HEK293 (cell line): ENCODE measurements at regions not wholly inside any gene's neighbourhood (a gene's known extent, or its start where the extent isn't known, plus 50 kb on each side); places are given as distances from the start of the nearest gene placed in this dataset.

Experiments used
- CTCF ChIA-PET: fragments of 350-600 bp; formaldehyde crosslinking; extraction: SDS; loops from one replicate; lab custom pipeline; 2021; ENCODE audit warnings: antibody characterized with exemption; lab: Yijun Ruan, JAX
- POLR2A ChIA-PET: fragments of 300-600 bp; formaldehyde crosslinking; extraction: SDS; loops from one replicate; lab custom pipeline; 2020; ENCODE audit warnings: antibody characterized with exemption, inconsistent platforms; lab: Yijun Ruan, JAX
- H3K27ac ChIP-seq: fragments of 200-500 bp; sonication (Bioruptor generic); 2 replicates; pipeline ENCODE4 v1.5.1; 2014; ENCODE audit warnings: low read depth, low read length, control low read depth, inconsistent platforms; ENCODE audit errors: extremely low read depth
- H3K36me3 ChIP-seq, 2 experiments: fragments of 200-500 bp in 1 of 2; sonication (Bioruptor generic) in 1 of 2; 1 replicate in 1 of 2; 2 replicates in 1 of 2; pipeline ENCODE4 v1.5.1; 2014 to 2017; ENCODE audit warnings: inconsistent platforms in 2 of 2, low read length in 2 of 2; ENCODE audit not compliant: control insufficient read depth in 2 of 2, insufficient read depth in 1 of 2
- H3K4me1 ChIP-seq: fragments of 200-500 bp; sonication (Bioruptor generic); 2 replicates; pipeline ENCODE4 v1.5.1; 2014; ENCODE audit warnings: mild to moderate bottlenecking, low read length, inconsistent platforms; ENCODE audit not compliant: control insufficient read depth, insufficient read depth
- H3K4me3 ChIP-seq: 2 replicates; pipeline ENCODE4 v1.5.1; 2011; ENCODE audit warnings: low read depth, mild to moderate bottlenecking, control low read depth, low read length, moderate library complexity
- H3K9me3 ChIP-seq: fragments of 200-500 bp; sonication (Bioruptor generic); 2 replicates; pipeline ENCODE4 v1.5.1; 2014; ENCODE audit warnings: low read depth, low read length, inconsistent platforms; ENCODE audit not compliant: control insufficient read depth, insufficient read depth
- KLF1 ChIP-seq: fragments of 450-650 bp; formaldehyde crosslinking; IDR thresholded peaks from 2 replicates; pipeline ENCODE4 v1.5.1; 2016; ENCODE audit warnings: missing biosample characterization, missing genetic modification characterization
- SCRT2 ChIP-seq: fragments of 450-650 bp; formaldehyde crosslinking; IDR thresholded peaks from 2 replicates; pipeline ENCODE4 v1.5.1; 2016; ENCODE audit warnings: missing biosample characterization, missing genetic modification characterization
- SP2 ChIP-seq: fragments of 450-650 bp; formaldehyde crosslinking; IDR thresholded peaks from 2 replicates; pipeline ENCODE4 v1.5.1; 2016; ENCODE audit warnings: missing biosample characterization, missing genetic modification characterization
- ZEB2 ChIP-seq: fragments of 450-650 bp; formaldehyde crosslinking; IDR thresholded peaks from 2 replicates; pipeline ENCODE4 v1.5.1; 2016; ENCODE audit warnings: missing biosample characterization, missing genetic modification characterization
- ZFP41 ChIP-seq: fragments of 450-650 bp; formaldehyde crosslinking; IDR thresholded peaks from 2 replicates; pipeline ENCODE4 v1.5.1; 2016; ENCODE audit warnings: missing biosample characterization, missing genetic modification characterization, borderline replicate concordance
- ZNF175 ChIP-seq: fragments of 450-650 bp; formaldehyde crosslinking; IDR thresholded peaks from 2 replicates; pipeline ENCODE4 v1.5.1; 2016; ENCODE audit warnings: missing biosample characterization, missing genetic modification characterization
- ZNF2 ChIP-seq: fragments of 450-650 bp; formaldehyde crosslinking; IDR thresholded peaks from 2 replicates; pipeline ENCODE4 v1.5.1; 2016; ENCODE audit warnings: missing biosample characterization, missing genetic modification characterization
- ZNF302 ChIP-seq: fragments of 450-650 bp; formaldehyde crosslinking; IDR thresholded peaks from 2 replicates; pipeline ENCODE4 v1.5.1; 2016; ENCODE audit warnings: missing biosample characterization, missing genetic modification characterization, low read depth
- ZNF48 ChIP-seq: fragments of 450-650 bp; formaldehyde crosslinking; IDR thresholded peaks from 2 replicates; pipeline ENCODE4 v1.5.1; 2016; ENCODE audit warnings: missing biosample characterization, missing genetic modification characterization
- ZNF488 ChIP-seq: fragments of 450-650 bp; formaldehyde crosslinking; IDR thresholded peaks from 2 replicates; pipeline ENCODE4 v1.5.1; 2016; ENCODE audit warnings: missing biosample characterization, missing genetic modification characterization
- ZNF530 ChIP-seq: fragments of 450-650 bp; formaldehyde crosslinking; IDR thresholded peaks from 2 replicates; pipeline ENCODE4 v1.5.1; 2016; ENCODE audit warnings: low read depth, missing biosample characterization, missing genetic modification characterization
- ZNF561 ChIP-seq: fragments of 450-650 bp; IDR thresholded peaks from 2 replicates; pipeline ENCODE4 v1.5.1; 2018; ENCODE audit warnings: missing biosample characterization, missing genetic modification characterization, borderline replicate concordance
- ZNF585B ChIP-seq: fragments of 450-650 bp; formaldehyde crosslinking; IDR thresholded peaks from 2 replicates; pipeline ENCODE4 v1.5.1; 2016; ENCODE audit warnings: missing biosample characterization, missing genetic modification characterization
- ZNF624 ChIP-seq: fragments of 450-650 bp; formaldehyde crosslinking; IDR thresholded peaks from 2 replicates; pipeline ENCODE4 v1.5.1; 2017; ENCODE audit warnings: missing biosample characterization, missing genetic modification characterization
- ZNF660 ChIP-seq: fragments of 450-650 bp; IDR thresholded peaks from 2 replicates; pipeline ENCODE4 v1.5.1; 2018; ENCODE audit warnings: missing biosample characterization, mild to moderate bottlenecking, missing genetic modification characterization
- ZNF701 ChIP-seq: fragments of 450-650 bp; formaldehyde crosslinking; IDR thresholded peaks from 2 replicates; pipeline ENCODE4 v1.5.1; 2016; ENCODE audit warnings: missing biosample characterization, missing genetic modification characterization
- ZNF707 ChIP-seq: fragments of 450-650 bp; formaldehyde crosslinking; IDR thresholded peaks from 2 replicates; pipeline ENCODE4 v1.5.1; 2016; ENCODE audit warnings: missing biosample characterization, missing genetic modification characterization
- ZNF777 ChIP-seq: fragments of 450-650 bp; formaldehyde crosslinking; IDR thresholded peaks from 2 replicates; pipeline ENCODE4 v1.5.1; 2017; ENCODE audit warnings: missing biosample characterization, missing genetic modification characterization, borderline replicate concordance
- ZNF837 ChIP-seq: fragments of 450-650 bp; formaldehyde crosslinking; IDR thresholded peaks from 2 replicates; pipeline ENCODE4 v1.5.1; 2016; ENCODE audit warnings: missing biosample characterization, missing genetic modification characterization
- TF ChIP-seq, protein P1 (sequence below): fragments of 450-650 bp; formaldehyde crosslinking; IDR thresholded peaks from 2 replicates; pipeline ENCODE4 v1.5.1; 2016; ENCODE audit warnings: missing biosample characterization, missing genetic modification characterization
- TF ChIP-seq, protein P2 (sequence below): fragments of 450-650 bp; formaldehyde crosslinking; IDR thresholded peaks from 2 replicates; pipeline ENCODE4 v1.5.1; 2016; ENCODE audit warnings: missing biosample characterization, missing genetic modification characterization
- TF ChIP-seq, protein P3 (sequence below): IDR thresholded peaks from 2 replicates; pipeline ENCODE4 v1.6.1; 2011; ENCODE audit warnings: mild to moderate bottlenecking, low read depth, low read length, borderline replicate concordance
- TF ChIP-seq, protein P4 (sequence below): fragments of 450-650 bp; formaldehyde crosslinking; IDR thresholded peaks from 2 replicates; pipeline ENCODE4 v1.5.1; 2016; ENCODE audit warnings: missing biosample characterization, missing genetic modification characterization

GRCh38 chr5:34519489-34520220 is 136.5 kb upstream of the RAI14 start:
- no peaks in the 10 kb centered on the region for H3K9me3 ChIP-seq
- ChIA-PET CTCF (interaction anchor here (0.6 to 2.0 kb wide), 2 partner anchors 109 to 379 kb away, joined by 3 to 10 read pairs; no protein-coding TSS in a partner anchor), POLR2A (no interaction called here)
- H3K4me1 ChIP-seq = no peaks in the 10 kb centered on the region
- TF ChIP-seq ZNF624 (tag by site-specific recombination) (no peak), ZNF837 (no peak), ZNF48 (tag by site-specific recombination) (no peak), ZNF707 (tag by site-specific recombination) (no peak)
- H3K4me3 ChIP-seq = no peak overlapping the region
- H3K27ac ChIP-seq = no peak overlapping the region
- H3K36me3 ChIP-seq = no peaks in the 10 kb centered on the region

DNA sequence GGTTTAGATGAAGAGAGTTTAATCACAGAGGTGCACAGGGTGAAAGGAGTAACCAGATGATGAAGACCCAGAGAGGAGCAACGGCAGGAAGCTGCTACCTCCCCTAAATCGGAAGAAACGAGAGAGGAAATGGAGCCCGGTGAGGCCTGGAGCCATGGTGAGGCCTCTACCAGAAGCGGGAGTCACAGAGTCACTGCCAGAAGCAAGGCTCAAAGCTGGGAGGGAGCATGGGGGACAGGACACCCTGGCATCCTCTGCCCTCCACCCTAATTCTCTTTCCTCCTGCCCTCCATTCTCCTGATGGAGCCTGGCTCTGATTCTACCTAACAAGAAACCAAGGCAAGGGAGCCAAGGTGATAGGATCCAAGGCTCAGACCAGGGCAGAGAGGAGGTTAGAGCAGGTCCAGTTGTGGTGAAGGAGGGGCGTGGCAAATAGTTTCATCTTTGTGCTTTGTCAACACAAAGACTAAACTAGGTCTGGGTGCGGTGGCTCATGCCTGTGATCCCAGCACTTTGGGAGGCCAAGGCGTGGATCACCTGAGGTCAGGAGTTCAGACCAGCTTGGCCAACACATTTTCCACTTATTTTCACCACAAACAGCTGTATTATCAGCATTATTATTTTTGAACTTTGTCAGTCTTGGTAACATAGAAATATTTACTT is 134.4 kb upstream of the RAI14 start:
- Histone ChIP-seq H3K9me3 (no peaks in the 10 kb centered on the region), H3K36me3 (no peaks in the 10 kb centered on the region), H3K4me3 (no peak overlapping the region), H3K4me1 (no peaks in the 10 kb centered on the region), H3K27ac (no peak overlapping the region)
- ChIA-PET POLR2A (no interaction called here), CTCF (interaction anchor here (0.6 to 9.2 kb wide), 6 partner anchors 31 to 1428 kb away, joined by 3 to 156 read pairs (median 3); partner anchors contain the start of gene RAI14)
- TF ChIP-seq ZFP41 (tag by site-specific recombination) (no peak), ZNF302 (tag by site-specific recombination) (no peak), ZNF488 (no peak), ZNF585B (tag by site-specific recombination) (no peak), SCRT2 (tag by site-specific recombination) (no peak)
- TF ChIP-seq, protein P1, sequence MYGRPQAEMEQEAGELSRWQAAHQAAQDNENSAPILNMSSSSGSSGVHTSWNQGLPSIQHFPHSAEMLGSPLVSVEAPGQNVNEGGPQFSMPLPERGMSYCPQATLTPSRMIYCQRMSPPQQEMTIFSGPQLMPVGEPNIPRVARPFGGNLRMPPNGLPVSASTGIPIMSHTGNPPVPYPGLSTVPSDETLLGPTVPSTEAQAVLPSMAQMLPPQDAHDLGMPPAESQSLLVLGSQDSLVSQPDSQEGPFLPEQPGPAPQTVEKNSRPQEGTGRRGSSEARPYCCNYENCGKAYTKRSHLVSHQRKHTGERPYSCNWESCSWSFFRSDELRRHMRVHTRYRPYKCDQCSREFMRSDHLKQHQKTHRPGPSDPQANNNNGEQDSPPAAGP (tag by site-specific recombination) = no peak
- TF ChIP-seq, protein P2, sequence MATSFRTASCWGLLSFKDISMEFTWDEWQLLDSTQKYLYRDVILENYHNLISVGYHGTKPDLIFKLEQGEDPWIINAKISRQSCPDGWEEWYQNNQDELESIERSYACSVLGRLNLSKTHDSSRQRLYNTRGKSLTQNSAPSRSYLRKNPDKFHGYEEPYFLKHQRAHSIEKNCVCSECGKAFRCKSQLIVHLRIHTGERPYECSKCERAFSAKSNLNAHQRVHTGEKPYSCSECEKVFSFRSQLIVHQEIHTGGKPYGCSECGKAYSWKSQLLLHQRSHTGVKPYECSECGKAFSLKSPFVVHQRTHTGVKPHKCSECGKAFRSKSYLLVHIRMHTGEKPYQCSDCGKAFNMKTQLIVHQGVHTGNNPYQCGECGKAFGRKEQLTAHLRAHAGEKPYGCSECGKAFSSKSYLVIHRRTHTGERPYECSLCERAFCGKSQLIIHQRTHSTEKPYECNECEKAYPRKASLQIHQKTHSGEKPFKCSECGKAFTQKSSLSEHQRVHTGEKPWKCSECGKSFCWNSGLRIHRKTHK (tag by site-specific recombination) = no peak
- TF ChIP-seq, protein P3, sequence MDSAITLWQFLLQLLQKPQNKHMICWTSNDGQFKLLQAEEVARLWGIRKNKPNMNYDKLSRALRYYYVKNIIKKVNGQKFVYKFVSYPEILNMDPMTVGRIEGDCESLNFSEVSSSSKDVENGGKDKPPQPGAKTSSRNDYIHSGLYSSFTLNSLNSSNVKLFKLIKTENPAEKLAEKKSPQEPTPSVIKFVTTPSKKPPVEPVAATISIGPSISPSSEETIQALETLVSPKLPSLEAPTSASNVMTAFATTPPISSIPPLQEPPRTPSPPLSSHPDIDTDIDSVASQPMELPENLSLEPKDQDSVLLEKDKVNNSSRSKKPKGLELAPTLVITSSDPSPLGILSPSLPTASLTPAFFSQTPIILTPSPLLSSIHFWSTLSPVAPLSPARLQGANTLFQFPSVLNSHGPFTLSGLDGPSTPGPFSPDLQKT = no peak

GRCh38 chr5:34522599-34523386 is 133.3 kb upstream of the RAI14 start:
- H3K4me1 ChIP-seq = no peaks in the 10 kb centered on the region
- CTCF ChIA-PET = interaction anchor here (0.6 to 9.2 kb wide), 49 partner anchors 8 to 1359 kb away, joined by 3 to 156 read pairs (median 4); partner anchors contain the start of genes RAI14 and TTC23L
- no peaks in the 10 kb centered on the region for H3K36me3 ChIP-seq
- no peaks in the 10 kb centered on the region for H3K9me3 ChIP-seq
- POLR2A ChIA-PET = no interaction called here
- H3K4me3 ChIP-seq = no peak overlapping the region
- H3K27ac ChIP-seq = no peak overlapping the region
- TF ChIP-seq ZNF175 (tag by site-specific recombination) = no peak
- 0 out of 2 replicates have a peak, but pooled peaks have one; percentile 67 for TF ChIP-seq ZNF701 (tag by site-specific recombination)
- TF ChIP-seq ZNF777 (tag by site-specific recombination) = no peak
- no peak for TF ChIP-seq SP2 (tag by site-specific recombination)
- TF ChIP-seq ZNF2 (tag by site-specific recombination) = peak; percentile 55; the same call in 1 of the 2 replicates
- TF ChIP-seq KLF1 (tag by site-specific recombination) = no peak
- TF ChIP-seq, protein P4, sequence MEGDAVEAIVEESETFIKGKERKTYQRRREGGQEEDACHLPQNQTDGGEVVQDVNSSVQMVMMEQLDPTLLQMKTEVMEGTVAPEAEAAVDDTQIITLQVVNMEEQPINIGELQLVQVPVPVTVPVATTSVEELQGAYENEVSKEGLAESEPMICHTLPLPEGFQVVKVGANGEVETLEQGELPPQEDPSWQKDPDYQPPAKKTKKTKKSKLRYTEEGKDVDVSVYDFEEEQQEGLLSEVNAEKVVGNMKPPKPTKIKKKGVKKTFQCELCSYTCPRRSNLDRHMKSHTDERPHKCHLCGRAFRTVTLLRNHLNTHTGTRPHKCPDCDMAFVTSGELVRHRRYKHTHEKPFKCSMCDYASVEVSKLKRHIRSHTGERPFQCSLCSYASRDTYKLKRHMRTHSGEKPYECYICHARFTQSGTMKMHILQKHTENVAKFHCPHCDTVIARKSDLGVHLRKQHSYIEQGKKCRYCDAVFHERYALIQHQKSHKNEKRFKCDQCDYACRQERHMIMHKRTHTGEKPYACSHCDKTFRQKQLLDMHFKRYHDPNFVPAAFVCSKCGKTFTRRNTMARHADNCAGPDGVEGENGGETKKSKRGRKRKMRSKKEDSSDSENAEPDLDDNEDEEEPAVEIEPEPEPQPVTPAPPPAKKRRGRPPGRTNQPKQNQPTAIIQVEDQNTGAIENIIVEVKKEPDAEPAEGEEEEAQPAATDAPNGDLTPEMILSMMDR (tag by site-specific recombination) = peak; percentile 90
- TF ChIP-seq ZNF585B (tag by site-specific recombination) = no peak
- no peak for TF ChIP-seq ZNF530
- TF ChIP-seq ZNF660 = peak; percentile 92
- peak; percentile 43; the same call in 1 of the 2 replicates for TF ChIP-seq ZEB2 (tag by site-specific recombination)
- TF ChIP-seq ZNF561 (tag by site-specific recombination) = 0 out of 2 replicates have a peak, but pooled peaks have one; percentile 34
